GM12874 (cell line): ENCODE measurements at regions not wholly inside any gene's neighbourhood (a gene's known extent, or its start where the extent isn't known, plus 50 kb on each side); places are given as distances from the start of the nearest gene placed in this dataset.

ENCODE experiments used
- TF ChIP-seq, protein P1 (sequence below): IDR thresholded peaks from 2 replicates; pipeline ENCODE4 v1.5.1; 2011; ENCODE audit warnings: low read depth, mild to moderate bottlenecking, control low read depth, low read length, moderate library complexity; ENCODE audit not compliant: insufficient read depth

DNA sequence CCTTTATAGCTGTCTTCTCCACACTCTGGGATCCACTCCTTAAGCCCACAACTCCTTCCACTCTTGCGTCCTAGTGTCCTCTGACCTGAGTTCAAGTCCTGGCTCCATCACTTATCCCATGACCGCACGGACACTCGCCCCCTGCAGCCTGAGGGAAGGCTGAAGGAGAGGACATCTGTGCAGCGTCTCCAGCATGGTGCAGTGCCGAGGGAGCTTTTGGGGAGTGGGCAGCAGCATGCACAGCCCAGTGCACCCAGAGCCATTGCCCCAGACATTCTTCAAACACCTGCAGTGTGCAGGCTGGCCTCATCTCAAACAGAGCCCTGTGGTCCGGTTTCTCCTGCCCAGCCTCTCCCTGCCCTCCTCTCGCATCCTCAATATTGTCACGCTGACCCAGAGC lies 317.1 kb upstream of the ZMIZ1 start:
- TF ChIP-seq, protein P1, sequence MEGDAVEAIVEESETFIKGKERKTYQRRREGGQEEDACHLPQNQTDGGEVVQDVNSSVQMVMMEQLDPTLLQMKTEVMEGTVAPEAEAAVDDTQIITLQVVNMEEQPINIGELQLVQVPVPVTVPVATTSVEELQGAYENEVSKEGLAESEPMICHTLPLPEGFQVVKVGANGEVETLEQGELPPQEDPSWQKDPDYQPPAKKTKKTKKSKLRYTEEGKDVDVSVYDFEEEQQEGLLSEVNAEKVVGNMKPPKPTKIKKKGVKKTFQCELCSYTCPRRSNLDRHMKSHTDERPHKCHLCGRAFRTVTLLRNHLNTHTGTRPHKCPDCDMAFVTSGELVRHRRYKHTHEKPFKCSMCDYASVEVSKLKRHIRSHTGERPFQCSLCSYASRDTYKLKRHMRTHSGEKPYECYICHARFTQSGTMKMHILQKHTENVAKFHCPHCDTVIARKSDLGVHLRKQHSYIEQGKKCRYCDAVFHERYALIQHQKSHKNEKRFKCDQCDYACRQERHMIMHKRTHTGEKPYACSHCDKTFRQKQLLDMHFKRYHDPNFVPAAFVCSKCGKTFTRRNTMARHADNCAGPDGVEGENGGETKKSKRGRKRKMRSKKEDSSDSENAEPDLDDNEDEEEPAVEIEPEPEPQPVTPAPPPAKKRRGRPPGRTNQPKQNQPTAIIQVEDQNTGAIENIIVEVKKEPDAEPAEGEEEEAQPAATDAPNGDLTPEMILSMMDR: no peak

DNA sequence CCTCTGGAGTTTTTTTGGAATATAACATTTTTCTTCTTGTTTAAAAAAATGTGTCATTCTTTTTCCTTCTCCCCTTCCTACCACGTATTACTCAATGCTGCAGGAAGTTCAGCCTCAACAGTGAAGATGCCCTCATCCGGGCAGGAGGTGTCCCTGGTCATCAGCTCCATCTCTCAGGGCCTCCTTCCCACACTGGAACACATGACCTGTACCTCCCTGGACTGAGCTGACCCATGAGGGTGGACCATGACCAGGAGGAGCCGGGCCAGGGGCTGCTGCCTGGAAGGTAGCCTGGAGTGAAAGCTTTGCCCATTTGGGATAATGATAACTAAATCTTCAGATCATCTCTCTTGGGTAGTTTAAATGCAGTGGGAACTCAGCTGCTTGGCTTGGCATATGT lies 316.5 kb upstream of the ZMIZ1 start:
- TF ChIP-seq, protein P1: no peak

- TF ChIP-seq, protein P1: no peak
Observed at GRCh38 chr10:78752708-78753107, 316.1 kb upstream of the ZMIZ1 start.

GRCh38 chr10:78754269-78755062 lies 314.3 kb upstream of the ZMIZ1 start:
- TF ChIP-seq, protein P1: no peak

DNA sequence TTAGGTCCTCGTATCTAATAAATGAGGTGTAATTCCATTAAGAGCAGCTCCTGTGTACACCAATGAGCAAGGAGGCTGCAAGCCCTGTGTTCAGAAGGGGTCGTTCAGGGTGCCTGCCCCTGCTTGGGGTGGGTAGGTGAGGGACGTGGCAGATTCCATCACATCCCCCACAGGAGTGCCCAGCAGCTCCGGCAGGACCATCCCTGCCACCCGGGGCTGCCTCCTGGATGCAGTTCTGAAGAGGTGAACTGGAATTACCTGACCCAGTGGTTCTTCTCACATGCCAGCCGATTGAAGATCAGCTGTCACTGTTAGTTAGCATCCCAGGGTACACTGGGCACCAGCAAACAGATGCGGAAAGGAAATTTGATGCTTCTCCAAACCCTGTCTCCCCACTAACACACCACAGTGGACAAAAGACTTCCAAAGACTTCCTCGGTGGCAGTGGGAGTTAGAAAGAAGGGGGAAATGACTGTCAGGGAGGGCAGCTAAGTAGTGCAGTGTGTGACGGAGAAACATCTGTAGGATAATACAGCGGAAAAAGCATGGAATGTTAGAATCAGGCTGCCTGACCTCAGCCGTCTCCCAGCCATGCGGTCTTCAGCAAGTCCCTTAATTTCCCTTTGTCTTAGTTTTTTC lies 313.6 kb upstream of the ZMIZ1 start:
- TF ChIP-seq, protein P1: no peak

GRCh38 chr10:78755877-78756455 lies 312.8 kb upstream of the ZMIZ1 start:
- TF ChIP-seq, protein P1: no peak

DNA sequence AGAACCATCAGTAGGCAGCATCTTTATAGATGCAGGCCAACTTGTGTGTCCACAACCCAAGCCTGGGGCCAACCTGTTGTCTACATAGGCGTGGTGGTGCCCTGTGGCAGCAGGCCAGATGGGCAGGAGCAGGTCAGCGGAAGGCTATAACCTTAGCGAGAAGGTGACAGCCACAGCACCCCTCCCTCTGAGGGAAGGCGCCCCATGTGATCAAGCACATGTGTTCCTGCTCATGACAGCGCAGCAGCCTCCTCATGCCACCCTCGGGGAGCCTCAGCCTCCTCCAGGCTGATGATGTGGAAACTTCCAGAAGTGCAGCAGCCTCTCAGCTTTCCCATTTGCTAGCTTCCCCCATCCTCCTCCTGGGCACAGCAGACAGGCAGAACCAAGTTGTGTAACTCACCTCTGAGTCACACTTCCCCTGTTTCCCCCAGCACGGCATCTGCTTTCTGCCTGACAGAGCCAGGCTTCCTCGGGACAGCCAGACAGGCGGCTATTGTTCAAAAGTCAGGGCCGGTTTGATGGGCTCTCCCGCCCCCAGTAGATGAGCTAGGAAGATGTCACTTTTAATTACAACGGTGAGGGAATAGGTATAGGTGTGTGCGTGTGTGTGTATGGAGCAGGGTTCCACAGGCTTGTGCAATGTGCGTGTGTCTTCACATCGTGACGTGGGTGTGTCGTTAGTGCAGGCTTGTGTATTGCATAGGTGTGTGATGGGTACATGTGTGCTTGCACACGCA lies 312.0 kb upstream of the ZMIZ1 start:
- TF ChIP-seq, protein P1: no peak
